GM12878 (cell line): ENCODE measurements at regions not wholly inside any gene's neighbourhood (a gene's known extent, or its start where the extent isn't known, plus 50 kb on each side); places are given as distances from the start of the nearest gene placed in this dataset.

ENCODE experiments used
- ATAC-seq: fragments of 200-7000 bp; cut with Tn5 transposase; 3 replicates; pipeline ENCODE4 v1.9.1; 2020; ENCODE audit warnings: mild to moderate bottlenecking, moderate library complexity
- BruUV-seq: library from RNA; stranded (reverse); fragments of 400-500 nt; replicated peaks from 2 replicates; lab custom pipeline; 2021; lab: Mats Ljungman, UMichigan
- CTCF ChIA-PET: fragments of 300-600 bp; sonication (Branson Sonifier 250); formaldehyde crosslinking; extraction: SDS; loops from one replicate; lab custom pipeline; 2021; ENCODE audit warnings: inconsistent platforms; lab: Yijun Ruan, JAX
- POLR2A ChIA-PET: fragments of 350-600 bp; formaldehyde crosslinking; extraction: SDS; loops from one replicate; lab custom pipeline; 2021; ENCODE audit warnings: inconsistent platforms; lab: Charles Lee
- RAD21 ChIA-PET: fragments of 300-600 bp; sonication (Branson Sonifier 250); formaldehyde crosslinking; loops from one replicate; lab custom pipeline; 2023; ENCODE audit warnings: antibody characterized with exemption; ENCODE audit not compliant: unreplicated experiment; lab: Charles Lee
- SMC1A ChIA-PET: fragments of 300-600 bp; sonication (Branson Sonifier 250); formaldehyde crosslinking; loops from one replicate; lab custom pipeline; 2023; ENCODE audit not compliant: unreplicated experiment, uncharacterized antibody; lab: Charles Lee
- DNase-seq: peaks from one replicate; pipeline ENCODE4 v3.0.0-alpha.2; 2011; ENCODE audit warnings: low read depth, low spot score
- FAIRE-seq: peaks from 3 replicates; lab custom pipeline; 2011; peaks lifted over from hg19 to GRCh38; lab: Jason Lieb, UNC
- H2AFZ ChIP-seq: 2 replicates; pipeline ENCODE4 v1.6.0; 2011; ENCODE audit warnings: low read depth, low read length, control low read depth; ENCODE audit not compliant: control insufficient read depth
- H3K27ac ChIP-seq: 2 replicates; pipeline ENCODE4 v1.5.1; 2011; ENCODE audit warnings: control low read depth; ENCODE audit not compliant: control insufficient read depth, insufficient read depth
- H3K27me3 ChIP-seq, 2 experiments: replicated peaks in 1 of 2; 2 replicates each; pipeline versions ENCODE4 v1.6.0 to v1.6.1; 2011; ENCODE audit warnings: low read length in 1 of 2; ENCODE audit not compliant: control insufficient read depth in 2 of 2, insufficient read depth in 2 of 2
- H3K36me3 ChIP-seq, 2 experiments: 2 replicates each; pipeline ENCODE4 v1.5.1; 2011; ENCODE audit warnings: low read length in 1 of 2; ENCODE audit not compliant: control insufficient read depth in 2 of 2, insufficient read depth in 2 of 2
- H3K4me1 ChIP-seq: 2 replicates; pipeline ENCODE4 v1.6.1; 2011; ENCODE audit warnings: mild to moderate bottlenecking, low read length, moderate library complexity, mixed read lengths; ENCODE audit not compliant: control insufficient read depth, insufficient read depth
- H3K4me2 ChIP-seq: 2 replicates; pipeline ENCODE4 v1.6.0; 2011; ENCODE audit warnings: control low read depth; ENCODE audit not compliant: control insufficient read depth, insufficient read depth
- H3K4me3 ChIP-seq: fragments of 200-600 bp; sonication (generic); 2 replicates; pipeline ENCODE4 v1.5.1; 2016
- H3K79me2 ChIP-seq: 2 replicates; pipeline ENCODE4 v1.6.0; 2011; ENCODE audit warnings: low read length; ENCODE audit not compliant: control insufficient read depth, insufficient read depth
- H3K9ac ChIP-seq: 2 replicates; pipeline ENCODE4 v1.8.0; 2011; ENCODE audit warnings: low read length, control low read depth, mixed read lengths; ENCODE audit not compliant: control insufficient read depth, insufficient read depth
- H3K9me3 ChIP-seq: replicated peaks from 3 replicates; pipeline ENCODE4 v1.5.1; 2011; ENCODE audit warnings: mild to moderate bottlenecking, low read length; ENCODE audit not compliant: control insufficient read depth, insufficient read depth
- H4K20me1 ChIP-seq: 2 replicates; pipeline ENCODE4 v1.6.0; 2011; ENCODE audit not compliant: control insufficient read depth, insufficient read depth
- BMI1 ChIP-seq: fragments of 450-650 bp; IDR thresholded peaks from 2 replicates; pipeline ENCODE4 v1.6.1; 2016; ENCODE audit warnings: mild to moderate bottlenecking, moderate library complexity, borderline replicate concordance
- KAT2A ChIP-seq: conservative IDR thresholded peaks from 2 replicates; pipeline ENCODE4 v1.6.1; 2011; ENCODE audit warnings: low read depth, low read length; ENCODE audit not compliant: control insufficient read depth
- NFYA ChIP-seq: IDR thresholded peaks from 2 replicates; pipeline ENCODE4 v1.6.1; 2011; ENCODE audit warnings: low read depth, mild to moderate bottlenecking, low read length, improper control_type of control experiment, borderline replicate concordance
- PAX5 ChIP-seq: IDR thresholded peaks from 2 replicates; pipeline ENCODE4 v1.6.1; 2011; ENCODE audit warnings: low read depth, low read length, borderline replicate concordance
- TCF7 ChIP-seq: IDR thresholded peaks from 2 replicates; pipeline ENCODE4 v1.6.1; 2014; ENCODE audit warnings: antibody characterized with exemption, borderline replicate concordance
- ZNF217 ChIP-seq: fragments of 450-650 bp; IDR thresholded peaks from 2 replicates; pipeline ENCODE4 v1.6.1; 2017; ENCODE audit warnings: antibody characterized with exemption, mild to moderate bottlenecking
- WGBS: methylation state at CpG from one replicate; pipeline ENCODE4 v1.1.6; 2016; ENCODE audit warnings: low lambda C conversion rate; ENCODE audit not compliant: insufficient replicate concordance, insufficient coverage; ENCODE audit errors: missing lambda C conversion rate; 5-methylcytosine and 5-hydroxymethylcytosine counted together
- in situ Hi-C: fragments of 300-500 bp; cut with MboI; formaldehyde crosslinking; loops from 9 replicates; pipeline ENCODE4 v1.14.3; 2018; ENCODE audit warnings: mixed read lengths
- intact Hi-C: fragments of 100-400 bp; cut with micrococcal nuclease; formaldehyde crosslinking; loops from one replicate; pipeline ENCODE4 v1.14.2; 2022; ENCODE audit not compliant: unreplicated experiment
- TF ChIP-seq, protein P1 (sequence below): fragments of 450-650 bp; IDR thresholded peaks from 2 replicates; pipeline ENCODE4 v1.6.1; 2017; ENCODE audit warnings: borderline replicate concordance
- TF ChIP-seq, protein P2 (sequence below): fragments of 450-650 bp; IDR thresholded peaks from 2 replicates; pipeline ENCODE4 v1.6.1; 2018; ENCODE audit warnings: mild to moderate bottlenecking, low read depth, moderate library complexity; ENCODE audit not compliant: partially characterized antibody
- TF ChIP-seq, protein P3 (sequence below): IDR thresholded peaks from 2 replicates; pipeline ENCODE4 v1.6.1; 2011; ENCODE audit warnings: borderline replicate concordance, low read depth, mild to moderate bottlenecking, moderate library complexity, low read length; ENCODE audit not compliant: insufficient read depth, poor library complexity, severe bottlenecking
- TF ChIP-seq, protein P4 (sequence below): fragments of 450-650 bp; IDR thresholded peaks from 2 replicates; pipeline ENCODE4 v1.6.1; 2014; ENCODE audit warnings: mild to moderate bottlenecking

DNA sequence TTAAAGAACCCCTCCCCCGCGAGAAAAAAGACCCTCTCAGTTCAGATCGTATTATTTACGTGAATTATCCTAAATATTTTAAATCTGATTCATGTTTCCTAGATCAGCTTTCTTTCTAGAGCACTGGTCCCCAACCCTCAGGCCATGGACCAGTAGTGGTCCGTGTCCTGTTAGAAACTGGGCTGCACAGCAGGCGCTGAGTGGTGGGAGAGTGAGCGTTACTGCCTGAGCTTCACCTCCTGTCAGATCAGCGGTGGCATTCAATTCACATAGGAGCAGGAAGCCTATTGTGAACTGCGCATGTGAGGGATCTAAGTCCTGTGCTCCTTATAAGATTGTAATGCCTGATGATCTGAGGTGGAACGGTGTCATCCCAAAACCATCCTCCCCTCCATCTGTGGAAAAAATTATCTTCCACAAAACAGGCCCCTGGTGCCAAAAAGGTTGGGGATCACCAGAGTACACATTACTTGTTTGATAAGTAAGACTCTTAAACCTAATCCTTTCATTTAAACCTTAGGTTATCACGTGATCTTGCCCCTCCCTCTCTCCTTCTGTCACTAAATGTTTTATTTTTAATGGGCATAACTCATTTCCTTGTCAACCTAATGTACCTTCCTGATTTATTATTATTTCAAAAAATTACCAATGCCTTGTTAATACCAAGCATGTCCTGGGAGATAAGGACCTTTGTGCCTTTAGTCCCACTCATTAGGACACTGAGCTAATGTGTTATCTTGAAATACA lies 442.9 kb downstream of the TLL1 start (continued):
- TF ChIP-seq, protein P1, sequence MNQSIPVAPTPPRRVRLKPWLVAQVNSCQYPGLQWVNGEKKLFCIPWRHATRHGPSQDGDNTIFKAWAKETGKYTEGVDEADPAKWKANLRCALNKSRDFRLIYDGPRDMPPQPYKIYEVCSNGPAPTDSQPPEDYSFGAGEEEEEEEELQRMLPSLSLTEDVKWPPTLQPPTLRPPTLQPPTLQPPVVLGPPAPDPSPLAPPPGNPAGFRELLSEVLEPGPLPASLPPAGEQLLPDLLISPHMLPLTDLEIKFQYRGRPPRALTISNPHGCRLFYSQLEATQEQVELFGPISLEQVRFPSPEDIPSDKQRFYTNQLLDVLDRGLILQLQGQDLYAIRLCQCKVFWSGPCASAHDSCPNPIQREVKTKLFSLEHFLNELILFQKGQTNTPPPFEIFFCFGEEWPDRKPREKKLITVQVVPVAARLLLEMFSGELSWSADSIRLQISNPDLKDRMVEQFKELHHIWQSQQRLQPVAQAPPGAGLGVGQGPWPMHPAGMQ, result no peak
- no peak for TF ChIP-seq KAT2A
- TF ChIP-seq, protein P2, sequence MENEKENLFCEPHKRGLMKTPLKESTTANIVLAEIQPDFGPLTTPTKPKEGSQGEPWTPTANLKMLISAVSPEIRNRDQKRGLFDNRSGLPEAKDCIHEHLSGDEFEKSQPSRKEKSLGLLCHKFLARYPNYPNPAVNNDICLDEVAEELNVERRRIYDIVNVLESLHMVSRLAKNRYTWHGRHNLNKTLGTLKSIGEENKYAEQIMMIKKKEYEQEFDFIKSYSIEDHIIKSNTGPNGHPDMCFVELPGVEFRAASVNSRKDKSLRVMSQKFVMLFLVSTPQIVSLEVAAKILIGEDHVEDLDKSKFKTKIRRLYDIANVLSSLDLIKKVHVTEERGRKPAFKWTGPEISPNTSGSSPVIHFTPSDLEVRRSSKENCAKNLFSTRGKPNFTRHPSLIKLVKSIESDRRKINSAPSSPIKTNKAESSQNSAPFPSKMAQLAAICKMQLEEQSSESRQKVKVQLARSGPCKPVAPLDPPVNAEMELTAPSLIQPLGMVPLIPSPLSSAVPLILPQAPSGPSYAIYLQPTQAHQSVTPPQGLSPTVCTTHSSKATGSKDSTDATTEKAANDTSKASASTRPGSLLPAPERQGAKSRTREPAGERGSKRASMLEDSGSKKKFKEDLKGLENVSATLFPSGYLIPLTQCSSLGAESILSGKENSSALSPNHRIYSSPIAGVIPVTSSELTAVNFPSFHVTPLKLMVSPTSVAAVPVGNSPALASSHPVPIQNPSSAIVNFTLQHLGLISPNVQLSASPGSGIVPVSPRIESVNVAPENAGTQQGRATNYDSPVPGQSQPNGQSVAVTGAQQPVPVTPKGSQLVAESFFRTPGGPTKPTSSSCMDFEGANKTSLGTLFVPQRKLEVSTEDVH, result no peak
- no peak for TF ChIP-seq TCF7

DNA sequence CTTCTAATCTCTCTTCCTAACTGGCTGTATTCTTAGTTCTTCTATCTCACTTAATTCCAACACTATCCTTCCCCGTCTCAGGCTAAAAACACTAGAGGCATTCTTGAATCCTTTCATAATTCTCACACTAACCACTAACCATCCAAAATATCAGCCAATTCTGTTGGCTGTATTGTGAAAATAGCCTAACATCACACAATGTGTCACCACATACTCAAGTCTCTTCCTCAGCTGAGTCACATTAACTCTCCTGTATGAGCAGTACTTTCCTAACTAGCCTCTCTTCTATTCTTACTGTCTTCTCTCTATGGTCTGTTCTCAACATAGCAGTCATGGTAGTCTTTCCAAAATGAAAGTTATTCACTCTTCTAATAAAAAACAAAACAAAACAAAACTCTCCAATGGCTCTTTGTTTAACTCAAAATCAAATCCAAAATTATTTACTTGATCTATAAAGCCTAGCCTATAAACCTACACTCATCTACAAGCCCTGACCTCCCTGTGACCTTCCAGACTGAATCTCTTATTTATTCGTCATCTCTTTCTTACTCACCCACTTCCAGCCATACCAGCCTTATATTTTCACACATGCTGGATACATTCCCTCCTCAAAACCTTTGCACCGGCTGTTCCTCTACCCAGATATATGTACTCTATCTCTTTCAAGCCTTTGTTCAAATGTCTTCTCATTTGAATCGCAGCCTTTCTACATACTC lies 445.9 kb downstream of the TLL1 start:
- ChIA-PET POLR2A (no interaction called here), CTCF (interaction anchor here (1.2 kb wide), 1 partner anchor 10 kb away, joined by 3 read pairs; no protein-coding TSS in a partner anchor), SMC1A (interaction anchor here (0.7 to 1.1 kb wide), 2 partner anchors 9 to 218 kb away, joined by 3 read pairs; no protein-coding TSS in a partner anchor), RAD21 (interaction anchor here (1.4 kb wide), 1 partner anchor 10 kb away, joined by 4 read pairs; no protein-coding TSS in a partner anchor)
- Histone ChIP-seq H3K9ac (no peak overlapping the region), H3K27me3 (no peaks in the 10 kb centered on the region), H3K4me3 (no peak overlapping the region), H3K79me2 (no peaks in the 10 kb centered on the region), H3K9me3 (no peaks in the 10 kb centered on the region), H3K4me1 (no peaks in the 10 kb centered on the region), H3K4me2 (no peak overlapping the region), H4K20me1 (no peaks in the 10 kb centered on the region), H3K36me3 (no peaks in the 10 kb centered on the region), H3K27ac (no peak overlapping the region), H2AFZ (no peak overlapping the region)
- WGBS, result 52% methylated on average over 4 of the region's 4 CpGs
- BruUV-seq, result no TSS peak
- DNase-seq (no peak), ATAC-seq (peak; percentile 68), FAIRE-seq (no peak)
- intact Hi-C loops (no loop called here), in situ Hi-C loops (no loop called here)
- no peak for TF ChIP-seq PAX5
- TF ChIP-seq, protein P3, sequence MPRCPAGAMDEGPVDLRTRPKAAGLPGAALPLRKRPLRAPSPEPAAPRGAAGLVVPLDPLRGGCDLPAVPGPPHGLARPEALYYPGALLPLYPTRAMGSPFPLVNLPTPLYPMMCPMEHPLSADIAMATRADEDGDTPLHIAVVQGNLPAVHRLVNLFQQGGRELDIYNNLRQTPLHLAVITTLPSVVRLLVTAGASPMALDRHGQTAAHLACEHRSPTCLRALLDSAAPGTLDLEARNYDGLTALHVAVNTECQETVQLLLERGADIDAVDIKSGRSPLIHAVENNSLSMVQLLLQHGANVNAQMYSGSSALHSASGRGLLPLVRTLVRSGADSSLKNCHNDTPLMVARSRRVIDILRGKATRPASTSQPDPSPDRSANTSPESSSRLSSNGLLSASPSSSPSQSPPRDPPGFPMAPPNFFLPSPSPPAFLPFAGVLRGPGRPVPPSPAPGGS, result no peak
- no peak for TF ChIP-seq BMI1
- no peak for TF ChIP-seq ZNF217
- TF ChIP-seq, protein P4, sequence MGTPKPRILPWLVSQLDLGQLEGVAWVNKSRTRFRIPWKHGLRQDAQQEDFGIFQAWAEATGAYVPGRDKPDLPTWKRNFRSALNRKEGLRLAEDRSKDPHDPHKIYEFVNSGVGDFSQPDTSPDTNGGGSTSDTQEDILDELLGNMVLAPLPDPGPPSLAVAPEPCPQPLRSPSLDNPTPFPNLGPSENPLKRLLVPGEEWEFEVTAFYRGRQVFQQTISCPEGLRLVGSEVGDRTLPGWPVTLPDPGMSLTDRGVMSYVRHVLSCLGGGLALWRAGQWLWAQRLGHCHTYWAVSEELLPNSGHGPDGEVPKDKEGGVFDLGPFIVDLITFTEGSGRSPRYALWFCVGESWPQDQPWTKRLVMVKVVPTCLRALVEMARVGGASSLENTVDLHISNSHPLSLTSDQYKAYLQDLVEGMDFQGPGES, result no peak
- TF ChIP-seq NFYA, result no peak
